HFFc6 (cell line): ENCODE measurements at regions not wholly inside any gene's neighbourhood (a gene's known extent, or its start where the extent isn't known, plus 50 kb on each side); places are given as distances from the start of the nearest gene placed in this dataset.

ENCODE experiments used
- DNase-seq: peaks from one replicate; pipeline ENCODE4 v3.0.0-alpha.2; 2018
- H3K27ac Mint-ChIP-seq: 2 replicates; pipeline ENCODE4 v1.8.0; 2020; ENCODE audit warnings: mild to moderate bottlenecking, mixed read lengths
- H3K27me3 Mint-ChIP-seq: 2 replicates; pipeline ENCODE4 v1.8.0; 2021; ENCODE audit warnings: mild to moderate bottlenecking, moderate library complexity, mixed read lengths; ENCODE audit not compliant: insufficient read depth
- H3K36me3 Mint-ChIP-seq: 2 replicates; pipeline ENCODE4 v1.8.0; 2021; ENCODE audit warnings: low read depth, mixed read lengths
- H3K4me1 Mint-ChIP-seq: 2 replicates; pipeline ENCODE4 v1.8.0; 2020; ENCODE audit warnings: low read depth, mixed read lengths
- H3K4me3 Mint-ChIP-seq: 2 replicates; pipeline ENCODE4 v1.8.0; 2020; ENCODE audit warnings: mild to moderate bottlenecking, moderate library complexity, mixed read lengths
- H3K9me3 Mint-ChIP-seq: 2 replicates; pipeline ENCODE4 v1.8.0; 2020; ENCODE audit warnings: mild to moderate bottlenecking, mixed read lengths
- TF ChIP-seq, protein P1 (sequence below): fragments of 200-600 bp; sonication (generic); IDR thresholded peaks from 2 replicates; pipeline ENCODE4 v1.5.0; 2021; ENCODE audit warnings: antibody characterized with exemption, mild to moderate bottlenecking

DNA sequence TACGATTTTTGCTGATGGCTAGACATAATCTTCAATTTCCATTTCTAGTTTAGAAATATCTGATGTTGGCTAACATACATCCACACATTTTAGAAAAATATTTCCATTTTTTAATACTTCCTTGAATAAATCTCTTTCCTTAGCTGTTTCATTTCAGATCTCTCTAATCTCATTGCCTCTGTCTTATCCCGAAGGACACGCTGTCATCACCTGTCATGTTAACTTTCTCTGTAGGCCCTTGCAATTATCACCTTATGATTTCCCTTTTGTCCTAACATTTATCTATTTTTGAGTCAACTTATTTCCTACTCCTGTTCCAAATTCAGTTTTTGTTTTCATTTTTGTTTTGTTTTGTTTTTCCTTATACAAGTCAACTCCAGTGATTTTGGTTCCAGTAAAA, 173.1 kb upstream of the POM121L12 start:
- peaks cover 5% of the 10 kb centered on the region; the same call in 1 of the 2 replicates for H3K36me3 Mint-ChIP-seq
- DNase-seq, result no peak
- no peak overlapping the region for H3K4me3 Mint-ChIP-seq
- TF ChIP-seq, protein P1, sequence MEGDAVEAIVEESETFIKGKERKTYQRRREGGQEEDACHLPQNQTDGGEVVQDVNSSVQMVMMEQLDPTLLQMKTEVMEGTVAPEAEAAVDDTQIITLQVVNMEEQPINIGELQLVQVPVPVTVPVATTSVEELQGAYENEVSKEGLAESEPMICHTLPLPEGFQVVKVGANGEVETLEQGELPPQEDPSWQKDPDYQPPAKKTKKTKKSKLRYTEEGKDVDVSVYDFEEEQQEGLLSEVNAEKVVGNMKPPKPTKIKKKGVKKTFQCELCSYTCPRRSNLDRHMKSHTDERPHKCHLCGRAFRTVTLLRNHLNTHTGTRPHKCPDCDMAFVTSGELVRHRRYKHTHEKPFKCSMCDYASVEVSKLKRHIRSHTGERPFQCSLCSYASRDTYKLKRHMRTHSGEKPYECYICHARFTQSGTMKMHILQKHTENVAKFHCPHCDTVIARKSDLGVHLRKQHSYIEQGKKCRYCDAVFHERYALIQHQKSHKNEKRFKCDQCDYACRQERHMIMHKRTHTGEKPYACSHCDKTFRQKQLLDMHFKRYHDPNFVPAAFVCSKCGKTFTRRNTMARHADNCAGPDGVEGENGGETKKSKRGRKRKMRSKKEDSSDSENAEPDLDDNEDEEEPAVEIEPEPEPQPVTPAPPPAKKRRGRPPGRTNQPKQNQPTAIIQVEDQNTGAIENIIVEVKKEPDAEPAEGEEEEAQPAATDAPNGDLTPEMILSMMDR, result no peak
- H3K27me3 Mint-ChIP-seq, result no peaks in the 10 kb centered on the region
- H3K4me1 Mint-ChIP-seq, result no peaks in the 10 kb centered on the region
- H3K27ac Mint-ChIP-seq, result no peak overlapping the region
- peaks cover 47% of the 10 kb centered on the region for H3K9me3 Mint-ChIP-seq

DNA sequence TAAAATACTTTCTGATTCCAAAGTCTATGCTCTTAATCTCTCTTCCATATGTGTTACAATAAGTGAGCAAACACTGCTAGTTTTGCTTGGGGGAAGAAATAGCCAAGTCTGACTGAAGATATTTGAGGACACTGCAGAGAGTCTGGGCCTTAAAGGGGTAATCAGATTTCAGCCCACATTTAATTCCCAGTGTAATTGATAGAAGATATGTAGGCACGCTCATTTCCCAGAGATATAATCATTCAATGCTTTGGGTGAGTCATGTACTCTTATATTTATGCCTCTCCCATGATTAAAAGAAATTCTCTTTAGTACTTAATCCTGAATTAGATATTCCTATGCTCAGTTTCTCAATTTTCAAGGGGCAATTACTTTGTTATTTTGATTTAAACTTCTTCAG, 178.1 kb upstream of the POM121L12 start:
- H3K9me3 Mint-ChIP-seq, result peaks cover 28% of the 10 kb centered on the region
- H3K4me3 Mint-ChIP-seq, result no peak overlapping the region
- no peaks in the 10 kb centered on the region for H3K36me3 Mint-ChIP-seq

GRCh38 chr7:52854681-52855080, 180.8 kb upstream of the POM121L12 start:
- H3K27ac Mint-ChIP-seq, result no peak overlapping the region
- no peaks in the 10 kb centered on the region for H3K4me1 Mint-ChIP-seq
- DNase-seq, result no peak
- H3K9me3 Mint-ChIP-seq, result peaks cover 17% of the 10 kb centered on the region
- H3K4me3 Mint-ChIP-seq, result no peak overlapping the region
- H3K36me3 Mint-ChIP-seq, result no peaks in the 10 kb centered on the region
- no peaks in the 10 kb centered on the region for H3K27me3 Mint-ChIP-seq
- TF ChIP-seq, protein P1, result no peak

More for the DNA sequence above, 178.1 kb upstream of the POM121L12 start:
- H3K27ac Mint-ChIP-seq, result no peak overlapping the region
- TF ChIP-seq, protein P1, result no peak
- no peaks in the 10 kb centered on the region for H3K4me1 Mint-ChIP-seq
- no peak for DNase-seq
- no peaks in the 10 kb centered on the region for H3K27me3 Mint-ChIP-seq

DNA sequence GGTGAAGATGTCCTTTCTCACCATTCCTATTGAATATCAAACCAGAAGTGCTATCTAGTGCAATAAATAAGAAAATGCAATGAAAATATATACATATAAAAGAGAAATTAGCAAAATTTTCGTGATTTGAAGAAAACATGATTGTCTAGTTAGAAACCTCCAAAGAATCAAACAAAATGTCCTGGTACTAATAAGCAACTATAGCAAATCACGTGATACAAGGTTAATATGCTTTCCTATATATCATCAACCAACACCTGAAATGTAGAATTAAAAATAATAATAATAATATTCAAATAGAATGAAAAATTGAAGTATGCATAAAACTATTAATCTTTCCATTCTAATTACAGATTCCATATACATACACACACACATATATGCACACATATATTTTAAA, 183.9 kb upstream of the POM121L12 start:
- H3K9me3 Mint-ChIP-seq, result peaks cover 8% of the 10 kb centered on the region
- DNase-seq, result no peak
- no peak overlapping the region for H3K27ac Mint-ChIP-seq
- H3K27me3 Mint-ChIP-seq, result no peaks in the 10 kb centered on the region
- H3K4me3 Mint-ChIP-seq, result no peak overlapping the region
- no peaks in the 10 kb centered on the region for H3K36me3 Mint-ChIP-seq
- H3K4me1 Mint-ChIP-seq, result no peaks in the 10 kb centered on the region
- TF ChIP-seq, protein P1, result no peak

DNA sequence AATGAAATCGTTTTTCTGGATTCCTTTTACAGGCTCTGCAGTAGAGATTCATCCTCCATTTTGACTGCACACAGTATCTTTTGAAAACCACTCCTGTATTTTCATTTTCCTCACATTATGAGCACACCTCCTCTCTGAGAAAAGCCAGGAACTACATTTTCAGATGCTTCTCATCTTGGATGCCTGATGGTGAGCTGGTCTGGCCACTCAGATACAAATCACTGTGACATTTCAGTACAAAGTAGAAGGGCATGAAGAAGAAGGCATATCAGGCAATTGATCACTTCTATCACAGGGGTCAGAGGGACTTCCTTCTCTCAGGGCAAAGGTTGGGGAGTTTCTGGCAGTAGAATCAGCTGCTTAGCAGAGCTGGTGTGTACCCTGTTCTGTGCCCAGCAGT, 192.0 kb upstream of the POM121L12 start:
- no peak overlapping the region for H3K4me3 Mint-ChIP-seq
- no peaks in the 10 kb centered on the region for H3K4me1 Mint-ChIP-seq
- TF ChIP-seq, protein P1, result no peak
- no peaks in the 10 kb centered on the region for H3K36me3 Mint-ChIP-seq
- DNase-seq, result no peak
- H3K27me3 Mint-ChIP-seq, result no peaks in the 10 kb centered on the region; the same call in 1 of the 2 replicates
- H3K9me3 Mint-ChIP-seq, result peaks cover 13% of the 10 kb centered on the region
- no peak overlapping the region for H3K27ac Mint-ChIP-seq
